Right lobe of liver (tissue), 6 donors: ENCODE measurements at regions not wholly inside any gene's neighbourhood (a gene's known extent, or its start where the extent isn't known, plus 50 kb on each side); places are given as distances from the start of the nearest gene placed in this dataset.
"Not testable (repeated sequence)": the region's sequence is repeated elsewhere in the genome, so short reads cannot be mapped to it uniquely, and the experiment has no call there.

Source experiments
- ATAC-seq, 4 donors: fragments of 200-7000 bp; cut with Tn5 transposase; one replicate each; pipeline ENCODE4 v1.9.1; 2020; ENCODE audit warnings: mild to moderate bottlenecking in 4 of 4, moderate library complexity in 4 of 4
- DNase-seq, 3 donors: peaks; one replicate each; pipeline ENCODE4 v3.0.0-alpha.2; 2020
- H3K27ac ChIP-seq, 3 donors: fragments of 200-600 bp; one replicate each; pipeline ENCODE4 v1.8.0; 2022
- H3K27me3 ChIP-seq, 2 donors: fragments of 200-600 bp; one replicate each; pipeline ENCODE4 v1.8.0; 2022
- H3K36me3 ChIP-seq, 4 donors: fragments of 200-600 bp; sonication (generic) in 1 of 4; one replicate each; pipeline versions ENCODE4 v1.5.1 to v1.8.0; 2017 to 2022; ENCODE audit warnings: control low read depth in 1 of 4
- H3K4me1 ChIP-seq, 4 donors: fragments of 200-600 bp; sonication (generic) in 1 of 4; one replicate each; pipeline versions ENCODE4 v1.5.1 to v1.8.0; 2017 to 2022; ENCODE audit warnings: control low read depth in 1 of 4
- H3K4me3 ChIP-seq, 3 donors: fragments of 200-600 bp; one replicate each; pipeline ENCODE4 v1.8.0; 2022
- H3K9me3 ChIP-seq, 4 donors: fragments of 200-600 bp; sonication (generic) in 1 of 4; one replicate each; pipeline versions ENCODE4 v1.5.1 to v1.8.0; 2017 to 2022; ENCODE audit warnings: control low read depth in 1 of 4
- CTCF ChIP-seq, 4 donors: fragments of 200-600 bp in 3 of 4; fragments of 450-650 bp in 1 of 4; IDR thresholded peaks; one replicate each; pipeline versions ENCODE4 v1.5.1 to v1.8.0; 2016 to 2022; ENCODE audit warnings: antibody characterized with exemption in 4 of 4, mild to moderate bottlenecking in 2 of 4
- POLR2A ChIP-seq: fragments of 450-650 bp; IDR thresholded peaks from one replicate; pipeline ENCODE4 v1.6.1; 2017; ENCODE audit warnings: antibody characterized with exemption, mild to moderate bottlenecking
- WGBS: methylation state at CpG from one replicate; pipeline ENCODE4 v1.1.6; 2018; ENCODE audit warnings: low coverage, low lambda C conversion rate; ENCODE audit not compliant: insufficient coverage; ENCODE audit errors: missing lambda C conversion rate; 5-methylcytosine and 5-hydroxymethylcytosine counted together
- intact Hi-C, 2 donors: fragments of 100-400 bp; cut with DNase I; formaldehyde crosslinking; loops; one replicate each; pipeline versions ENCODE4 v1.11.2 to v1.14.1; 2022
- donor health status: DM: no; HTN: yes; CAD: no.
- donor health status: DM: no; HTN: no; CAD: no.
- donor health status: DM: no; HTN: no; CAD: no.
- donor health status: DM: no; HTN: yes; CAD: no.
- donor health status: DM: no; HTN: yes; CAD: no.

DNA sequence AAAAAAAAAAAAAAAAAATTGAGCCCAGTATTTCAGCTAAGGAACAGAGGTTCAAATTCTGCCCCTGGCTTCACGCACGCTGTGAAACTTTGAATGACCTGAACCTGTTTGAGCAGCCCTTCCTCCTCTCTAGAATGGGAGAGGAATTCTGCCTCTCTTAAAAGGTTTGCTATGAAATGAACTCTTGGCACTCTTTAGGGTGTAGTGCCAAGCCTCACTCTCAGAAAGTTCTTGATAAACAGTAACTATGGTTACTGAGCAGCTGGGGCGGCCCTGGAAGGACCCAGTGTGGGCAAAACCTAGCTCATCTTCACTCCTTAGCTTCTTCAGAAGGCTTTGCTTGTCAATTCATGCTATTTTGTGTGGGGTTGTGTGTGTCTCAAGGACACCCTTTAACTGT, 73.7 kb downstream of the GEMIN8 start:
- H3K27me3 ChIP-seq = no peaks in the 10 kb centered on the region
- ATAC-seq (no peak), DNase-seq (no peak)
- no peaks in the 10 kb centered on the region for H3K36me3 ChIP-seq
- TF ChIP-seq POLR2A (no peak), CTCF (IDR thresholded peaks at IDR 0.05) (no peak)
- intact Hi-C loops = no loop called here
- no peak overlapping the region for H3K27ac ChIP-seq
- H3K9me3 ChIP-seq = no peaks in the 10 kb centered on the region
- H3K4me3 ChIP-seq = no peak overlapping the region
- WGBS = 60% methylated on average over 1 of the region's 3 CpGs
- no peaks in the 10 kb centered on the region for H3K4me1 ChIP-seq

DNA sequence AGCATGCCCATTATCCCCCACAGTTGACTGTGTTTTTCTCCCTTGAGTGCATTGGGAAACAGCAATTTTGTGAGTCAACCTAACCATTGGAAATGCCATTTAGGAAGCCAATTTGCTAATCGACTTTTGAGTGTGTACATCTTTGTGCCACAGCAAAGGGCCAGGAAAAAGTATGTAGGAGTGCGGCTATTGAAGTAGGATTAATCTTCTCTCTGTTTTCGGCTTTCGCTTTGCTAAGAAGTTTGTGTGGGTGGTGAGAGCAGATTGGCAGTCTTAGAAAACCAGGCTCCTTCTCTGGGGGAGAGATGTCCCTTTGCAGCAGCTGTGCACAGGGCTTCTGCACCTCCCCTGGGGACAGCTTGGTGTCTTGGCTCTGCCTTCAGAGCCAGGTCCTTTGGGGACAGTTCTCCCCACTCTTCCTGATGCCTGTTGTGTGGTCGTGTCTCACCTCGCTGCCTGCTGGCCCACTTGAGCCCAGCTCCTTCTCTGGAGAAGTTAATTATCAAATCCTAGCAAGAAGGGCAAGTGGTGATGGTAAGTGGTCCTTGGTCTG, 74.5 kb downstream of the GEMIN8 start:
- no peak overlapping the region for H3K27ac ChIP-seq
- ATAC-seq (no peak), DNase-seq (no peak)
- WGBS = 63% methylated on average over 6 of the region's 6 CpGs
- H3K4me3 ChIP-seq = no peak overlapping the region
- intact Hi-C loops = no loop called here
- no peaks in the 10 kb centered on the region for H3K27me3 ChIP-seq
- H3K36me3 ChIP-seq = no peaks in the 10 kb centered on the region
- no peak for TF ChIP-seq CTCF (IDR thresholded peaks at IDR 0.05)
- no peak for TF ChIP-seq POLR2A
- no peaks in the 10 kb centered on the region for H3K9me3 ChIP-seq
- no peaks in the 10 kb centered on the region for H3K4me1 ChIP-seq

- no peak overlapping the region for H3K4me3 ChIP-seq
- no peaks in the 10 kb centered on the region for H3K27me3 ChIP-seq
- TF ChIP-seq CTCF (IDR thresholded peaks at IDR 0.05) = no peak
- no peak for TF ChIP-seq POLR2A
- no peak for ATAC-seq
- no peak overlapping the region for H3K27ac ChIP-seq
- DNase-seq = no peak
- 51% methylated on average over 5 of the region's 5 CpGs for WGBS
- H3K36me3 ChIP-seq = no peaks in the 10 kb centered on the region
- H3K9me3 ChIP-seq = no peaks in the 10 kb centered on the region
- intact Hi-C loops = no loop called here
- H3K4me1 ChIP-seq = no peaks in the 10 kb centered on the region
Observed at GRCh38 chrX:13952581-13952980, 77.1 kb downstream of the GEMIN8 start.

DNA sequence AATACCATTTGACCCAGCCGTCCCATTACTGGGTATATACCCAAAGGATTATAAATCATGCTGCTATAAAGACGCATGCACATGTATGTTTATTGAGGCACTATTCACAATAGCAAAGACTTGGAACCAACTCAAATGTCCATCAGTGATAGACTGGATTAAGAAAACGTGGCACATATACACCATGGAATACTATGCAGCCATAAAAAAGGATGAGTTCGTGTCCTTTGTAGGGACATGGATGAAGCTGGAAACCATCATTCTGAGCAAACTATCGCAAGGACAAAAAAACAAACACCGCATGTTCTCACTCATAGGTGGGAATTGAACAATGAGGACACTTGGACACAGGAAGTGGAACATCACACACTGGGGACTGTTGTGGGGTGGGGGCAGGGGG, 83.5 kb downstream of the GEMIN8 start:
- H3K4me3 ChIP-seq, H3K27me3 ChIP-seq, H3K4me1 ChIP-seq, DNase-seq, H3K27ac ChIP-seq, H3K9me3 ChIP-seq, H3K36me3 ChIP-seq, ATAC-seq, intact Hi-C loops: not testable (repeated sequence)
- WGBS = 66% methylated on average over 4 of the region's 6 CpGs

DNA sequence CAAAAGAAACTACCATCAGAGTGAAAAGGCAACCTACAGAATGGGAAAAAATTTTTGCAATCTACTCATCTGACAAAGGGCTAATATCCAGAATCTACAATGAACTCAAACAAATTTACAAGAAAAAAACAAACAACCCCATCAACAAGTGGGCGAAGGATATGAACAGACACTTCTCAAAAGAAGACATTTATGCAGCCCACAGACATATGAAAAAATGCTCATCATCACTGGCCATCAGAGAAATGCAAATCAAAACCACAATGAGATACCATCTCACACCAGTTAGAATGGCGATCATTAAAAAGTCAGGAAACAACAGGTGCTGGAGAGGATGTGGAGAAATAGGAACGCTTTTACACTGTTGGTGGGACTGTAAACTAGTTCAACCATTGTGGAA, 83.9 kb downstream of the GEMIN8 start:
- H3K4me1 ChIP-seq, H3K27ac ChIP-seq, H3K36me3 ChIP-seq, H3K4me3 ChIP-seq, ATAC-seq, intact Hi-C loops, H3K27me3 ChIP-seq, DNase-seq, H3K9me3 ChIP-seq: not testable (repeated sequence)
- no CpG with 5 or more reads among the region's 3 CpGs for WGBS

DNA sequence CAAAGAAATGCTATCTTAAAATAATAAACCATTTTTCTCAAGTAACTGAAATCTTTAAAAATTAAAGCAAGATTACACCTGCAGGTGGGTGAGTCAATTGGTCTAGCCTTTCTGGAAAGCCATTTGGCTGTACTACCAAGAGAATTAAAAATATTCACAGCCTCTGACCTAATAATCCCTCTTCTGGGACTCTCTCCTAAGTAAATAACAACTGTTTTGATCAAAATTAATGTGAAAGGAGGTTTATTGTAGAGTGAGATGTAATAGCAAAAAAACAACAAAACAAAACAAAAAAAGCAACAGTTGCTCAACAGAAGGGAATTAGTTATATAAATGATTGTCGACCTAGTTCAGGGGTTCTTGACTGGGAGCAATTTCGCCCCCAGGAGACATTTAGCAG, 89.0 kb downstream of the GEMIN8 start:
- ATAC-seq (no peak), DNase-seq (no peak)
- H3K4me1 ChIP-seq = no peaks in the 10 kb centered on the region
- intact Hi-C loops = no loop called here
- TF ChIP-seq POLR2A = no peak
- no peak for TF ChIP-seq CTCF (IDR thresholded peaks at IDR 0.05)
- H3K27ac ChIP-seq = no peak overlapping the region
- WGBS = 48% methylated on average over 2 of the region's 2 CpGs
- no peak overlapping the region for H3K4me3 ChIP-seq
- peaks cover 0 to 25% of the 10 kb centered on the region in 2 donors for H3K27me3 ChIP-seq
- no peaks in the 10 kb centered on the region for H3K9me3 ChIP-seq
- no peaks in the 10 kb centered on the region for H3K36me3 ChIP-seq
